Loucy (cell line): ENCODE measurements at regions not wholly inside any gene's neighbourhood (a gene's known extent, or its start where the extent isn't known, plus 50 kb on each side); places are given as distances from the start of the nearest gene placed in this dataset.

Source experiments
- H2AFZ ChIP-seq: fragments of 200-600 bp; sonication (generic); 2 replicates; pipeline ENCODE4 v1.6.0; 2016; ENCODE audit warnings: antibody characterized with exemption, mild to moderate bottlenecking, low read length, moderate library complexity
- H3F3A ChIP-seq: fragments of 200-600 bp; 2 replicates; pipeline ENCODE4 v1.6.0; 2016; ENCODE audit warnings: antibody characterized with exemption, low read depth, mild to moderate bottlenecking
- H3K27me3 ChIP-seq: fragments of 200-600 bp; sonication (generic); 2 replicates; pipeline ENCODE4 v1.6.1; 2014; ENCODE audit warnings: low read length, mild to moderate bottlenecking; ENCODE audit not compliant: insufficient read depth, poor library complexity, severe bottlenecking
- H3K36me3 ChIP-seq: fragments of 200-600 bp; sonication (generic); 2 replicates; pipeline ENCODE4 v1.6.1; 2016; ENCODE audit warnings: low read length; ENCODE audit not compliant: insufficient read depth
- H3K4me1 ChIP-seq: fragments of 200-600 bp; sonication (generic); 2 replicates; pipeline ENCODE4 v1.5.1; 2014; ENCODE audit warnings: low read length, mild to moderate bottlenecking; ENCODE audit not compliant: insufficient read depth, poor library complexity, severe bottlenecking
- H3K4me2 ChIP-seq: fragments of 200-600 bp; sonication (generic); 2 replicates; pipeline ENCODE4 v1.6.0; 2014; ENCODE audit warnings: antibody characterized with exemption, low read length, low read depth, mild to moderate bottlenecking; ENCODE audit not compliant: poor library complexity, severe bottlenecking
- H3K4me3 ChIP-seq: fragments of 200-600 bp; sonication (generic); 2 replicates; pipeline ENCODE4 v1.5.1; 2014; ENCODE audit warnings: low read length, mild to moderate bottlenecking, mixed read lengths; ENCODE audit not compliant: poor library complexity, severe bottlenecking
- H3K79me2 ChIP-seq: fragments of 200-600 bp; sonication (generic); 2 replicates; pipeline ENCODE4 v1.6.1; 2014; ENCODE audit warnings: low read length; ENCODE audit not compliant: insufficient read depth
- H3K9ac ChIP-seq: fragments of 200-600 bp; sonication (generic); 2 replicates; pipeline ENCODE4 v1.6.0; 2014; ENCODE audit warnings: mild to moderate bottlenecking, low read depth, low read length, moderate library complexity; ENCODE audit not compliant: poor library complexity, severe bottlenecking
- H3K9me2 ChIP-seq: fragments of 200-600 bp; sonication (generic); replicated peaks from 2 replicates; pipeline ENCODE4 v1.6.1; 2016; ENCODE audit warnings: low read depth, low read length, mixed read lengths
- H3K9me3 ChIP-seq: fragments of 200-600 bp; sonication (generic); 2 replicates; pipeline ENCODE4 v1.6.1; 2014; ENCODE audit warnings: mild to moderate bottlenecking, antibody characterized with exemption, low read length, low read depth; ENCODE audit not compliant: insufficient read depth
- H4K20me1 ChIP-seq: fragments of 200-600 bp; sonication (generic); 2 replicates; pipeline ENCODE4 v1.6.0; 2014; ENCODE audit warnings: antibody characterized with exemption, low read length, mild to moderate bottlenecking; ENCODE audit not compliant: insufficient read depth, poor library complexity, severe bottlenecking
- EZH2phosphoT487 ChIP-seq: fragments of 200-600 bp; IDR thresholded peaks from 2 replicates; pipeline ENCODE4 v1.6.1; 2018; ENCODE audit warnings: antibody characterized with exemption, mild to moderate bottlenecking, moderate library complexity, borderline replicate concordance
- TF ChIP-seq, protein P1 (sequence below): fragments of 200-600 bp; sonication (generic); conservative IDR thresholded peaks from 2 replicates; pipeline ENCODE4 v1.5.1; 2014; ENCODE audit warnings: mild to moderate bottlenecking, antibody characterized with exemption, low read length

- H3K36me3 ChIP-seq, result no peaks in the 10 kb centered on the region
- H3K4me1 ChIP-seq, result no peaks in the 10 kb centered on the region
- H3K27me3 ChIP-seq, result no peaks in the 10 kb centered on the region
- no peak overlapping the region for H2AFZ ChIP-seq
- H3K79me2 ChIP-seq, result no peaks in the 10 kb centered on the region
- no peaks in the 10 kb centered on the region for H4K20me1 ChIP-seq
- H3K9me2 ChIP-seq, result no peaks in the 10 kb centered on the region
- H3K4me2 ChIP-seq, result no peak overlapping the region
- H3K9me3 ChIP-seq, result no peaks in the 10 kb centered on the region
- H3K9ac ChIP-seq, result no peak overlapping the region
- H3F3A ChIP-seq, result no peaks in the 10 kb centered on the region
- no peak overlapping the region for H3K4me3 ChIP-seq
- TF ChIP-seq, protein P1, sequence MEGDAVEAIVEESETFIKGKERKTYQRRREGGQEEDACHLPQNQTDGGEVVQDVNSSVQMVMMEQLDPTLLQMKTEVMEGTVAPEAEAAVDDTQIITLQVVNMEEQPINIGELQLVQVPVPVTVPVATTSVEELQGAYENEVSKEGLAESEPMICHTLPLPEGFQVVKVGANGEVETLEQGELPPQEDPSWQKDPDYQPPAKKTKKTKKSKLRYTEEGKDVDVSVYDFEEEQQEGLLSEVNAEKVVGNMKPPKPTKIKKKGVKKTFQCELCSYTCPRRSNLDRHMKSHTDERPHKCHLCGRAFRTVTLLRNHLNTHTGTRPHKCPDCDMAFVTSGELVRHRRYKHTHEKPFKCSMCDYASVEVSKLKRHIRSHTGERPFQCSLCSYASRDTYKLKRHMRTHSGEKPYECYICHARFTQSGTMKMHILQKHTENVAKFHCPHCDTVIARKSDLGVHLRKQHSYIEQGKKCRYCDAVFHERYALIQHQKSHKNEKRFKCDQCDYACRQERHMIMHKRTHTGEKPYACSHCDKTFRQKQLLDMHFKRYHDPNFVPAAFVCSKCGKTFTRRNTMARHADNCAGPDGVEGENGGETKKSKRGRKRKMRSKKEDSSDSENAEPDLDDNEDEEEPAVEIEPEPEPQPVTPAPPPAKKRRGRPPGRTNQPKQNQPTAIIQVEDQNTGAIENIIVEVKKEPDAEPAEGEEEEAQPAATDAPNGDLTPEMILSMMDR, result no peak
- no peak for TF ChIP-seq EZH2phosphoT487
These were observed 73.9 kb upstream of the FOXQ1 start for GRCh38 chr6:1238040-1238439.

DNA sequence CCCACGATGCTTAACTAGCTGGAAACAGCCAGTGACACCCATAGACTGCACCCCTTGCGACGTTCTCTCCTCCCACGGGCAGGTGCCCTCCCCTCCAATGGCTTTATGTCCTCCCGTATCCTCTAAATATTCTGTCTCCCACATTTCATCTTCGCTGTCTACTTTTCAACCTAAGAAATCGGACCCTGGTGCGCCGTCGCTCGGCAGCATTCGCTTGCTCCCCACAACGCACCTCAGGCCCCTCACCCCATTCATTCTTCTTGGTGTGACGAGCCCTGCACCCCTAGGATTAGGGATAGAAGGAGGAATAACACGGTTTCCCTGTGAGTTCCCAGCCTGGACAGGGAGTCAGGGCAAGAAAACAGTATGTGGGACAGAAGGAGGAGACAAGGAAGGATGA, 74.3 kb upstream of the FOXQ1 start:
- Histone ChIP-seq H2AFZ (no peak overlapping the region), H3K36me3 (no peaks in the 10 kb centered on the region), H4K20me1 (no peaks in the 10 kb centered on the region), H3K79me2 (no peaks in the 10 kb centered on the region), H3K9me2 (no peaks in the 10 kb centered on the region), H3K4me3 (no peak overlapping the region), H3K9ac (no peak overlapping the region), H3K4me1 (no peaks in the 10 kb centered on the region), H3K9me3 (no peaks in the 10 kb centered on the region), H3K27me3 (no peaks in the 10 kb centered on the region), H3F3A (no peaks in the 10 kb centered on the region), H3K4me2 (no peak overlapping the region)
- no peak for TF ChIP-seq EZH2phosphoT487
- TF ChIP-seq, protein P1, result no peak

- H2AFZ ChIP-seq, result no peak overlapping the region
- H3F3A ChIP-seq, result no peaks in the 10 kb centered on the region
- no peaks in the 10 kb centered on the region for H3K9me2 ChIP-seq
- no peaks in the 10 kb centered on the region for H3K27me3 ChIP-seq
- no peak overlapping the region for H3K4me2 ChIP-seq
- H3K9ac ChIP-seq, result no peak overlapping the region
- H3K4me3 ChIP-seq, result no peak overlapping the region
- no peaks in the 10 kb centered on the region for H3K79me2 ChIP-seq
- no peaks in the 10 kb centered on the region for H3K4me1 ChIP-seq
- H3K9me3 ChIP-seq, result no peaks in the 10 kb centered on the region
- H4K20me1 ChIP-seq, result no peaks in the 10 kb centered on the region
- TF ChIP-seq EZH2phosphoT487, result no peak
- TF ChIP-seq, protein P1, result no peak
- H3K36me3 ChIP-seq, result no peaks in the 10 kb centered on the region
These were observed 76.1 kb upstream of the FOXQ1 start for GRCh38 chr6:1235825-1236224.
